B cell (primary cell): ENCODE measurements at regions not wholly inside any gene's neighbourhood (a gene's known extent, or its start where the extent isn't known, plus 50 kb on each side); places are given as distances from the start of the nearest gene placed in this dataset.
"Not testable (repeated sequence)": the region's sequence is repeated elsewhere in the genome, so short reads cannot be mapped to it uniquely, and the experiment has no call there.

Experiments
- EZH2 ChIP-seq: IDR thresholded peaks from 2 replicates; pipeline ENCODE4 v1.6.1; 2012; ENCODE audit warnings: borderline replicate concordance, low read depth, mild to moderate bottlenecking, moderate library complexity, low read length; ENCODE audit not compliant: insufficient read depth, poor library complexity, severe bottlenecking
- TF ChIP-seq, protein P1 (sequence below): fragments of 200-600 bp; IDR thresholded peaks from one replicate; pipeline ENCODE4 v1.8.0; 2022; ENCODE audit warnings: antibody characterized with exemption, mild to moderate bottlenecking

DNA sequence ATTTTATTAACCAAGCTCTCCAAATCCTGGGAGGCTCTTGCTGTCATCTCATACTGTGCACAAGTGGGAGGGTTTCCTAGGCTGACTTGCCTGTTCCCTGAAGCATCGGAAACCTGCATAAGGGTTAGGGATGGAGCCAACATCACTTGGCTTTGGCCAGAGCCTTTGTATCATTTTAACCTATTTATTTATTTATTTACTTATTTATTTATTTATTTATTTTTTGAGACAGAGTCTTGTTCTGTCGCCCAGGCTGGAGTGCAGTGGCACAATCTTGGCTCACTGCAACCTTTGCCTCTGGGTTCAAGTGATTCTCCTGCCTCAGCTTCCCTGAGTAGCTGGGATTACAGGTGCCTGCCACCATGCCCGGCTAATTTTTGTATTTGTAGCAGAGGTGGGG, 645.9 kb downstream of the TYW1 start:
- TF ChIP-seq, protein P1, sequence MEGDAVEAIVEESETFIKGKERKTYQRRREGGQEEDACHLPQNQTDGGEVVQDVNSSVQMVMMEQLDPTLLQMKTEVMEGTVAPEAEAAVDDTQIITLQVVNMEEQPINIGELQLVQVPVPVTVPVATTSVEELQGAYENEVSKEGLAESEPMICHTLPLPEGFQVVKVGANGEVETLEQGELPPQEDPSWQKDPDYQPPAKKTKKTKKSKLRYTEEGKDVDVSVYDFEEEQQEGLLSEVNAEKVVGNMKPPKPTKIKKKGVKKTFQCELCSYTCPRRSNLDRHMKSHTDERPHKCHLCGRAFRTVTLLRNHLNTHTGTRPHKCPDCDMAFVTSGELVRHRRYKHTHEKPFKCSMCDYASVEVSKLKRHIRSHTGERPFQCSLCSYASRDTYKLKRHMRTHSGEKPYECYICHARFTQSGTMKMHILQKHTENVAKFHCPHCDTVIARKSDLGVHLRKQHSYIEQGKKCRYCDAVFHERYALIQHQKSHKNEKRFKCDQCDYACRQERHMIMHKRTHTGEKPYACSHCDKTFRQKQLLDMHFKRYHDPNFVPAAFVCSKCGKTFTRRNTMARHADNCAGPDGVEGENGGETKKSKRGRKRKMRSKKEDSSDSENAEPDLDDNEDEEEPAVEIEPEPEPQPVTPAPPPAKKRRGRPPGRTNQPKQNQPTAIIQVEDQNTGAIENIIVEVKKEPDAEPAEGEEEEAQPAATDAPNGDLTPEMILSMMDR = not testable (repeated sequence)
- not testable (repeated sequence) for TF ChIP-seq EZH2
